Astrocyte of the spinal cord (primary cell): ENCODE measurements at regions not wholly inside any gene's neighbourhood (a gene's known extent, or its start where the extent isn't known, plus 50 kb on each side); places are given as distances from the start of the nearest gene placed in this dataset.

ENCODE experiments used
- DNase-seq: peaks from one replicate; pipeline ENCODE4 v3.0.0; 2011; ENCODE audit warnings: low read depth, low spot score
- H3K4me3 ChIP-seq: 2 replicates; pipeline ENCODE4 v1.5.1; 2011; ENCODE audit warnings: low read depth, mild to moderate bottlenecking, low read length, moderate library complexity
- in situ Hi-C: cut with HindIII; loops from 2 replicates; pipeline ENCODE4 v1.10.0; 2017; ENCODE audit warnings: low sequenced_read_pairs
- TF ChIP-seq, protein P1 (sequence below): IDR thresholded peaks from 2 replicates; pipeline ENCODE4 v1.5.1; 2012; ENCODE audit warnings: low read depth, mild to moderate bottlenecking, low read length, inconsistent platforms

- no peak overlapping the region for H3K4me3 ChIP-seq
- no peak for DNase-seq
- TF ChIP-seq, protein P1, sequence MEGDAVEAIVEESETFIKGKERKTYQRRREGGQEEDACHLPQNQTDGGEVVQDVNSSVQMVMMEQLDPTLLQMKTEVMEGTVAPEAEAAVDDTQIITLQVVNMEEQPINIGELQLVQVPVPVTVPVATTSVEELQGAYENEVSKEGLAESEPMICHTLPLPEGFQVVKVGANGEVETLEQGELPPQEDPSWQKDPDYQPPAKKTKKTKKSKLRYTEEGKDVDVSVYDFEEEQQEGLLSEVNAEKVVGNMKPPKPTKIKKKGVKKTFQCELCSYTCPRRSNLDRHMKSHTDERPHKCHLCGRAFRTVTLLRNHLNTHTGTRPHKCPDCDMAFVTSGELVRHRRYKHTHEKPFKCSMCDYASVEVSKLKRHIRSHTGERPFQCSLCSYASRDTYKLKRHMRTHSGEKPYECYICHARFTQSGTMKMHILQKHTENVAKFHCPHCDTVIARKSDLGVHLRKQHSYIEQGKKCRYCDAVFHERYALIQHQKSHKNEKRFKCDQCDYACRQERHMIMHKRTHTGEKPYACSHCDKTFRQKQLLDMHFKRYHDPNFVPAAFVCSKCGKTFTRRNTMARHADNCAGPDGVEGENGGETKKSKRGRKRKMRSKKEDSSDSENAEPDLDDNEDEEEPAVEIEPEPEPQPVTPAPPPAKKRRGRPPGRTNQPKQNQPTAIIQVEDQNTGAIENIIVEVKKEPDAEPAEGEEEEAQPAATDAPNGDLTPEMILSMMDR: no peak
- in situ Hi-C loops: no loop called here
These were observed 148.6 kb upstream of the NWD2 start for GRCh38 chr4:37095925-37096324.

- in situ Hi-C loops: no loop called here
- no peak for DNase-seq
- H3K4me3 ChIP-seq: no peak overlapping the region
- TF ChIP-seq, protein P1: no peak
These were observed 143.4 kb upstream of the NWD2 start for GRCh38 chr4:37101182-37101581.

- H3K4me3 ChIP-seq: no peak overlapping the region
- DNase-seq: no peak
- in situ Hi-C loops: no loop called here
- TF ChIP-seq, protein P1: no peak
These were observed 142.9 kb upstream of the NWD2 start for GRCh38 chr4:37101686-37102085.

GRCh38 chr4:37109756-37110155, 134.8 kb upstream of the NWD2 start:
- DNase-seq: no peak

GRCh38 chr4:37124800-37125199, 119.7 kb upstream of the NWD2 start:
- DNase-seq: no peak
- no peak overlapping the region for H3K4me3 ChIP-seq
- TF ChIP-seq, protein P1: no peak
- in situ Hi-C loops: no loop called here

More at GRCh38 chr4:37109756-37110155, 134.8 kb upstream of the NWD2 start:
- H3K4me3 ChIP-seq: no peak overlapping the region
- TF ChIP-seq, protein P1: no peak
- in situ Hi-C loops: no loop called here

DNA sequence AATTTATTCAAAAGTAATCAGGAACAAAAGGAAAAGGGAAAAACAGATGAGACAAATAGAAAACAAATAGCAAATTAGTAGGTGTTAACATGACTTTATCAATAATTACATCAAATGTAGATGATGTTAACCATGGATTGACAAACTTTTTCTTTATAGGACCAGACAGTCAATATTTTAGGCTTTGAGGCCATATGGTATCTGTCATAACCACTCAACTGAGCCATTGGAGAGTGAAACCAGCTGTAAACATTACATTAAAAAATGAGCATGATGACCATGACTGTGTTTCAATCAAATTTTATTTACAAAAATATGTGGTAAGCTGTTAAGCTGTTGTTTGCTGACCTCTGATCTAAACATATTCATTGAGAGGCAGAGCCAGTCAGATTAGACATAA, 118.5 kb upstream of the NWD2 start:
- TF ChIP-seq, protein P1: no peak
- in situ Hi-C loops: no loop called here
- no peak overlapping the region for H3K4me3 ChIP-seq

GRCh38 chr4:37130465-37130864, 114.1 kb upstream of the NWD2 start:
- in situ Hi-C loops: no loop called here
- TF ChIP-seq, protein P1: no peak
- H3K4me3 ChIP-seq: no peak overlapping the region
- DNase-seq: no peak

More for the DNA sequence above, 118.5 kb upstream of the NWD2 start:
- DNase-seq: no peak
